ENCODE measurements at regions not wholly inside any gene's neighbourhood (a gene's known extent, or its start where the extent isn't known, plus 50 kb on each side); places are given as distances from the start of the nearest gene placed in this dataset.

GRCh38 chr14:100982353-100982752 is 78.8 kb upstream of the RTL1 start:
- ChIA-PET CTCF (no interaction called here), POLR2A (no interaction called here)
- H3K4me2 ChIP-seq, result no peak overlapping the region
- TF ChIP-seq YY1 (IDR thresholded peaks at IDR 0.05; ENCODE audit: low read depth) (no peak), USF2 (IDR thresholded peaks at IDR 0.05; ENCODE audit: borderline replicate concordance, low read depth, low read length) (no peak), NFIC (IDR thresholded peaks at IDR 0.05; ENCODE audit: borderline replicate concordance) (no peak), CHD2 (IDR thresholded peaks at IDR 0.05; ENCODE audit: low read length, partially characterized antibody) (no peak), MEF2A (IDR thresholded peaks at IDR 0.05; ENCODE audit: borderline replicate concordance, low read depth) (no peak), USF1 (IDR thresholded peaks at IDR 0.05; ENCODE audit: borderline replicate concordance, low read depth) (no peak), MAX (IDR thresholded peaks at IDR 0.05; ENCODE audit: low read depth) (no peak), PBX3 (IDR thresholded peaks at IDR 0.05) (no peak), ELF1 (IDR thresholded peaks at IDR 0.05) (no peak), REST (IDR thresholded peaks at IDR 0.05; ENCODE audit: low read depth, low read length) (no peak), IRF3 (IDR thresholded peaks at IDR 0.05; ENCODE audit: low read depth, low read length) (no peak), EZH2phosphoT487 (IDR thresholded peaks at IDR 0.05; ENCODE audit: borderline replicate concordance, low read depth) (no peak), EP300 (IDR thresholded peaks at IDR 0.05; ENCODE audit: borderline replicate concordance in 1 of 2, low read depth in 1 of 2, low read length in 1 of 2) (no peak), CTCF (IDR thresholded peaks at IDR 0.05) (no peak), RFX5 (IDR thresholded peaks at IDR 0.05; ENCODE audit: low read length) (no peak), ZBTB33 (IDR thresholded peaks at IDR 0.05; ENCODE audit: borderline replicate concordance, low read depth) (no peak), SMC3 (IDR thresholded peaks at IDR 0.05; ENCODE audit: low read depth, low read length) (no peak), GATA2 (CRISPR knock-in tag; IDR thresholded peaks at IDR 0.05) (no peak)
- no peaks in the 10 kb centered on the region for H3K9me2 ChIP-seq
- peaks cover 11% of the 10 kb centered on the region for H3F3A ChIP-seq (replicated peaks; ENCODE audit: insufficient read depth)
- no peak overlapping the region; the same call in 1 of the 2 replicates for H2AFZ ChIP-seq (ENCODE audit: low read depth)
- no peak overlapping the region for H3K4me3 ChIP-seq (ENCODE audit: low read depth in 2 of 2, low read length in 1 of 2)
- H3K79me2 ChIP-seq (ENCODE audit: insufficient read depth), result no peaks in the 10 kb centered on the region
- H3K4me1 ChIP-seq (ENCODE audit: control insufficient read depth in 1 of 2, insufficient read depth in 2 of 2, low read depth in 1 of 2, low read length in 1 of 2), result no peaks in the 10 kb centered on the region
- no peak overlapping the region for H3K9ac ChIP-seq
- DNase-seq, result no peak
- 26% methylated on average over 4 of the region's 4 CpGs for WGBS (ENCODE audit: low lambda C conversion rate)
- no peak overlapping the region for H3K27ac ChIP-seq (ENCODE audit: low read depth in 2 of 2, low read length in 1 of 2)
- no peaks in the 10 kb centered on the region for H4K20me1 ChIP-seq (ENCODE audit: insufficient read depth)
- H3K9me3 ChIP-seq, result no peaks in the 10 kb centered on the region
- H3K27me3 ChIP-seq (ENCODE audit: insufficient read depth), result no peaks in the 10 kb centered on the region
- no peaks in the 10 kb centered on the region for H3K36me3 ChIP-seq (replicated peaks in 1 of 2; ENCODE audit: control insufficient read depth in 1 of 2, insufficient read depth in 2 of 2, low read length in 1 of 2)

All from SK-N-SH (cell line).